ENCODE measurements at regions not wholly inside any gene's neighbourhood (a gene's known extent, or its start where the extent isn't known, plus 50 kb on each side); places are given as distances from the start of the nearest gene placed in this dataset.

DNA sequence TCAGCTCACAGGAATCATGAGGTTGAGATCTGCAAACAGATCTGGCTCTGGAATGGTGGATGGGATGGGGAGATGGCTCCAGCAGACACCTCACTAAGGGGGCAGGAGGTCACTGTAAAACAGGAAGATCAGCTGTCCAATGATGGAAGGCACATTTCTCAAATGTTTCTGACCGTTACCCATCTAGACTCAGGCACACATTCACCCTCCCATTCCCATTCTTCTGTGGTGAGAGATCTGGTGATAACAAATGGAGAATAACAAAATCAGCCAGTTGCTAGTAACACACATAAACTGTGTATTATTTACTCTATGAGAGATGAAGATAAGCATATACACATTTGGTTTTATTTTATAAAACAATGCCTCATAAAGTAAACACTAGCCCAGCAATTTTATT is 235.9 kb downstream of the TSHZ3 start:
- no peak overlapping the region for H3K4me3 ChIP-seq (replicated peaks; ENCODE audit: insufficient read depth, low read length)
- H3K27ac ChIP-seq (replicated peaks): no peak overlapping the region
- peaks cover 9% of the 10 kb centered on the region for H3K27me3 ChIP-seq (ENCODE audit: insufficient read depth, poor library complexity, severe bottlenecking)
- DNase-seq (ENCODE audit: low read depth in 1 of 2, low spot score in 1 of 2): no peak
- TF ChIP-seq POLR2AphosphoS5 (IDR thresholded peaks at IDR 0.05; ENCODE audit: low read depth) (no peak), REST (IDR thresholded peaks at IDR 0.05; ENCODE audit: insufficient replicate concordance, low read depth) (no peak), SPI1 (IDR thresholded peaks at IDR 0.05; ENCODE audit: borderline replicate concordance, low read depth) (no peak), GABPA (IDR thresholded peaks at IDR 0.05; ENCODE audit: low read depth) (no peak), CTCF (IDR thresholded peaks at IDR 0.05; ENCODE audit: insufficient read depth, low read length) (no peak)

GRCh38 chr19:31112158-31112557 is 237.1 kb downstream of the TSHZ3 start:
- no peak for DNase-seq (ENCODE audit: low read depth in 1 of 2, low spot score in 1 of 2)
- H3K4me3 ChIP-seq (replicated peaks; ENCODE audit: insufficient read depth, low read length): no peak overlapping the region
- H3K27ac ChIP-seq (replicated peaks): no peak overlapping the region
- peaks cover 9% of the 10 kb centered on the region for H3K27me3 ChIP-seq (ENCODE audit: insufficient read depth, poor library complexity, severe bottlenecking)
- TF ChIP-seq CTCF (IDR thresholded peaks at IDR 0.05; ENCODE audit: insufficient read depth, low read length) (no peak), GABPA (IDR thresholded peaks at IDR 0.05; ENCODE audit: low read depth) (no peak), SPI1 (IDR thresholded peaks at IDR 0.05; ENCODE audit: borderline replicate concordance, low read depth) (no peak), POLR2AphosphoS5 (IDR thresholded peaks at IDR 0.05; ENCODE audit: low read depth) (no peak), REST (IDR thresholded peaks at IDR 0.05; ENCODE audit: insufficient replicate concordance, low read depth) (no peak)

DNA sequence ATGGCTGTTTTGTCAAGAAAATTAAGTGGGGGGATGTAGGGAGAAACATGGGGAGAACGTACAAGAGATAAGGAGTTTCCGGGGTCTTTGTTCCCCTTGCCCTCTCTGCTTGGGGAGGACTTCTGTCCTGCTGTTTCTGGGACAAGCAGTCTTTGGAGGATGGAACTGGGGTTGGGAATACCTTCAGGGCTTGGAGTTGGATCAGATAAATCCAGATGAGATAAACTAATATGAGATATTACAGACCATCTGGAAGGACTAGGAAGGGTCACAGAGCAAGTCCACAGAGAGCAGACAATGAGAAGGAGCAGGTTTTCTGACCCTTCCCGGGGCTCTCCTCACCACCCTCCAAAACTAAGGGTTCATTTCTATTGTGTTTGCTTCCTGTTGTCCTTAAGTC is 237.5 kb downstream of the TSHZ3 start:
- TF ChIP-seq SPI1 (IDR thresholded peaks at IDR 0.05; ENCODE audit: borderline replicate concordance, low read depth) (no peak), REST (IDR thresholded peaks at IDR 0.05; ENCODE audit: insufficient replicate concordance, low read depth) (no peak), GABPA (IDR thresholded peaks at IDR 0.05; ENCODE audit: low read depth) (no peak), CTCF (IDR thresholded peaks at IDR 0.05; ENCODE audit: insufficient read depth, low read length) (no peak), POLR2AphosphoS5 (IDR thresholded peaks at IDR 0.05; ENCODE audit: low read depth) (no peak)
- no peak for DNase-seq (ENCODE audit: low read depth in 1 of 2, low spot score in 1 of 2)
- peaks cover 9% of the 10 kb centered on the region for H3K27me3 ChIP-seq (ENCODE audit: insufficient read depth, poor library complexity, severe bottlenecking)
- H3K27ac ChIP-seq (replicated peaks): no peak overlapping the region
- H3K4me3 ChIP-seq (replicated peaks; ENCODE audit: insufficient read depth, low read length): no peak overlapping the region
